ENCODE measurements at regions not wholly inside any gene's neighbourhood (a gene's known extent, or its start where the extent isn't known, plus 50 kb on each side); places are given as distances from the start of the nearest gene placed in this dataset.
"Not testable (repeated sequence)": the region's sequence is repeated elsewhere in the genome, so short reads cannot be mapped to it uniquely, and the experiment has no call there.

DNA sequence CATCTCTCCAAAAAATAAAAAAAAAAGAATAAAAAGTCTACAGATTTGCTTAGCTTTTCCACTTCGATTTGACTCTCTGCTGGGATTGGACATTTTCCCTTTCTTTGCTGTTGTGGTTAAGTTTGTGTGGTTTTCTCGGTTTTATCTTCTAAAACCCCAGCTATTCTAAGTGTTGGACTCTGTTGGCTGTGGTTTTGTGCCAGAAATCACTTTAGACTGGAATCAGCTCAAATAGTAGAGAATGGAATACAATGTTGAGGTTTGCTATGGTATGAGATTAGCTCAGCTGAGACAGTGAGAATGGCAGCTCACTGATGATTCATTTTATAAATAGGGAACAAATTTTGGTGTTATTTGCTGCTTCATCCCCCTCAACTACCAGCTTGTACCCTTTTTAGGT is 116.0 kb downstream of the BUB3 start:
- no peak for DNase-seq (ENCODE audit: low read depth in 2 of 2)

DNA sequence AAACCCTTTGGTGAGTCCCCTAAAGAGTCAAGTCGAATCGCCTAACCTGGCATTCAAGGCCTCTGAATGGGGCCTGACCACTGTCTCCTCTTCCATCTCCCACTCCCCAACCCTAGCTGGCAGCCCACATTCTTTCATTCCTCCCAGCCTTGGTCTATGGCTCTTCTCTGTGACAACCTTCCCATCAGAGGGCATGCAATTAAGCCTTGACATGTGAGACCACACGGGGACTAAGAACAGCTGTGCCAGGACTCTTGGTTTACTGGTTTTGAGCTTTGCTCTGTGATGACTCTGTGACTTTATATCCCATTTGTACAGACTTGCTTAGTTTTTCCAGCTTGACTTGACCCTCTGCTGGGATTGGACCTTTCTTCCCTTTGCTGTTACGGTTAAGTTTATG is 116.6 kb downstream of the BUB3 start:
- DNase-seq (ENCODE audit: low read depth in 2 of 2): no peak

DNA sequence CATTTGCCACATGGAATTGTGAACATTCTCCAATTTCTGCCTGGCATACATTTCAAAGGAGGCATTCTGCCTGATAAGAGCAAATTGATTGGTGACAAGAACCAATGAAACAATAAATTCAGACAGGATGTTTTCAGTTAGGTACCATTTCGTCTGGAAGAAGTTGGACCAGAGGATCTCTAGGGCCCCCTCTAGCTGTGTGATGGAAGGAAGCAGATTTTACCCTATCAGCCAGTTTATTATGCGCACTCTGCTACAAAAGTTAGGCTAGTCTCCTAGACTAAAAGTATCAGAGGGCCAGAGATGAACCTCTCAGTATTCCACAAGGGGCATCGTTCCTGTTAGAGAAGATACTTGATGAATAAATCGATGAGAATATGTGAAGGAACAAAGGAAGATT is 118.0 kb downstream of the BUB3 start:
- DNase-seq (ENCODE audit: low read depth in 2 of 2): no peak

DNA sequence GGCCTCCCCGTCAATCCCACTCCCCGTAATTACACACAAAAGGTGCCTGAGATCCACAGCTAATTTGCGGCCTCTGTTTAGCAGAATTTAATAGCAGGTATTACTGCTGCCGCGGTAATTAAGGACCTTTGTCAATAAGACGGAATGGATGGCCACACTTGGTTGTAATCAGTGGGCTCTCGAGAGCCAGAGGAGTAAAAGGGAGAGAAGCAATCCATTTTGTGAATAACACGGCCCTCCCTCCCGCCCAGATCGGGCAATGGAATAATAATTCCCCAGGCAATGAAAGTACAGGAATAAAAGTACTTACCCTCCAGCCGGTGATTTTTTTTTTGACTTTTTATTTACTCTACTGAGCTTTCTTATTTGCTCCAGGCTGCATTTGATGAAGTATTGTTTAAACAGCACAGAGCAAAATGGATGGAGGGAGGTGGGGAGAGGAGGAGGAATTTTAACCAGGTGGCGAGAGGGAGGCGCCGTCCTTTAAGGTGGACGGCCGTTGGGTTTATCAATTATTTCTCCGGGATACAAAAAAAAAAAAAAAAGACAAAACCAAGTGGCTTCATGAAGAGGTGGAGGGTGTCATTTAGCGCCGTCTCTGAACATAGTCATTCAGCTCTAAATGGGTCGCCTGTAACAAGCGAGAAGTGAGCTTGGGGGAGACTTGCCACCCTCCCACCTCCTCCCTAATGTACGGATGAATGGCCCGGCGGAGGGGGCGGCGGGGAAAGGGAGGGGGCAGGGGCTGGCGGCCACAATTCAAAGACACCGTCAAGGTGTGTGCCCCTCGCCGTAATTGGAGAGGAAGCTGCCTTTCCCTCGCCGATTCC is 120.3 kb downstream of the BUB3 start:
- DNase-seq (ENCODE audit: low read depth in 2 of 2): no peak

DNA sequence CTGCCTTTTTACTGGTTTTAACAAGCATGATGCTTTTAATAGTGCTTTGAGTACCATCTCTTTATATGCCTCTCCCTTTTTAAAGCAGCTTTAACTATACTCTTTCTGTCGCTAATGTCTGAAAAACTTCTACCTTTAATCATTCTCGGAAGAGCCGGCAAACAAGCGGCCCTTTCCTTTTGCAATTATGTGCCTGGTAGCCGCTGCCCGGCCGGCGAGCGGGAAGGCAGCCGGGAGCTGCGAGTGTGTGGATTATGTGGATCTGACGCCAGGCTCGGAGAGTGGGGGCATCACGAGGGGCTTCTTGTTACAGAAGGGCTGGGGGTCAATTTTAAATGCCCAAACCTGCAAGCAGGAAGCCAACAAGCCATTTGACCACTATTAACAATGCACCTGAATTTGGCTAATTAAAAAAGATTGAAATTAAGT is 120.9 kb downstream of the BUB3 start:
- DNase-seq (ENCODE audit: low read depth in 2 of 2): no peak

DNA sequence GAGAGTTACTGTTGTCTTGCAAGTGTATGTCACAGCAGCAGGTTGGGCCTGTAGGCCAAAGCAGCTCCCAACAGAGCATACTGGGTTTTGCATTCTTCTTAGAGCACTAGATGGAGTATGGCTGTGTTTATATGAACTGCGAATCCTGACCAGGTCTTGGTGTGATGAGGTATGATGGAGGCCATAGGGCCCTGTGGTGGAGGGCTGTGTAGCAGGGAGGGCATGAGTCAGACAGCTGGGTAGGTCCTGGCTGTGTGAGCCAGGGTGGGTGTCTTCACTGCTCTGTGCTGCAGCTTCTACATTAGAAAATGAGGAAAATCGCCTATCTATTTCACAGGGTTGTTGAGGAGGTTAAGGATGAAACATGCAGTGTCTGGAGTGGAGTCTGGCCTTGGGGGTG is 124.2 kb downstream of the BUB3 start:
- DNase-seq (ENCODE audit: low read depth in 2 of 2): no peak

DNA sequence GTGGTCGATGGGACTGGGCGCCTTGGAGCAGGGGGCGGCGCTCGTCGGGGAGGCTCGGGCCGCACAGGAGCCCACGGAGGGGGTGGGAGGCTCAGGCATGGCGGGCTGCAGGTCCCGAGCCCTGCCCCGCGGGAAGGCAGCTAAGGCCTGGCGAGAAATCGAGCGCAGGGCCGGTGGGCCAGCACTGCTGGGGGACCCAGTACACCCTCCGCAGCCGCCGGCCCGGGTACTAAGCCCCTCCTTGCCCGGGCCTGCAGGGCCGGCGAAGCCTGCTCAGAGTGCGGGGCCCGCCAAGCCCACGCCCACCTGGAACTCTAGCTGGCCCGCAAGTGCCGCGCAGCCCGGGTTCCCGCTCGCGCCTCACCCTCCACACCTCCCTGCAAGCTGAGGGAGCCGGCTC is 129.2 kb downstream of the BUB3 start:
- not testable (repeated sequence) for DNase-seq (ENCODE audit: low read depth in 2 of 2)

DNA sequence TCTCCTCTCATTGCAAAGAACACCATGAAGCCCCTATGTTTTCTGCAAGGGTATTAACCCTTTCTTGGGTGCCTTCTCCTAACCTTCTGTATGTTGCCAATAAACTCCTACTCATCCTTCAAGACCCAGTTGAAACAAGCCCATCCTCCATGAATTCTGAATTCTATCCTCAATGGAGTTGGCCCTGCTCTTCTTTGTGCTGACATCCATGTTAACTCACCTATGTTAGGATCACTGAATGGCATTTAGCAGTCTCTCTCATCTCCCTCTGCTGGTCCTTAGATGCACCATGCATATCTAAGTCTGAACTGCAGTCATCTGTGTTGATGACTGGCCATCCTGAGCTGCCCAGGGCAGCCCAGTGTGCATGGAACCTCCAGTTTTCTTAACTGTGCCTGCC is 129.8 kb downstream of the BUB3 start:
- DNase-seq (ENCODE audit: low read depth in 2 of 2): no peak

DNA sequence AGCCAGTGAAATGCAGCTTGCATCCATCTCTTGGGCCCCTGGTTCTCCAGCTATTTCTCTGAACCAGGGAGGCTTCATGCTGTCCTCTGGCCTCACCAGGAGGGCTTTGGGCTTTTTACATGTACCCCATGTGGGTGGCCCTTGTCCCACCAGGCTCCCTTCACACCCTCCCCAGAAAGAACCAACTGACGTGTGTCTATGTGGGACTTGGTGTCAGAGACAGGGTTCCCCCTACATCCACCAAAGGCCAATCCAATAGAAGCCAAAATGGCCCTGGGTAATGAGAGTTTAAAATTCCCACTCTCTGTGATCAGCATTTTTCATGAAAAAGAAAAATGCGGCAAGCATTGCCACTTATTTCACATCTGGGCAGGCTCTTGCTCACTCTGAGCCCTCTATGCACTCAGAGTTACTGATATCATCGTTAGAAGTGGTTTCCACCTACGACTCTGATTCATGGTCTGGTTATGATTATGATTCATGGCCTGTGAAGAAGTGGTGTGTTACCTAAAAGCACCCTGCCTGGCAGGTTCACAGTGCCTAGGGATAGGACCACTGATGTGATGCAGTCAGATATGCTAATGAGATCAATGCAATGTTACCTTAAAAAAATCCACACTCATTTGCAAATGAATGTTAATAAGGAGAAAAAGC is 133.5 kb downstream of the BUB3 start:
- DNase-seq (ENCODE audit: low read depth in 2 of 2): no peak

DNA sequence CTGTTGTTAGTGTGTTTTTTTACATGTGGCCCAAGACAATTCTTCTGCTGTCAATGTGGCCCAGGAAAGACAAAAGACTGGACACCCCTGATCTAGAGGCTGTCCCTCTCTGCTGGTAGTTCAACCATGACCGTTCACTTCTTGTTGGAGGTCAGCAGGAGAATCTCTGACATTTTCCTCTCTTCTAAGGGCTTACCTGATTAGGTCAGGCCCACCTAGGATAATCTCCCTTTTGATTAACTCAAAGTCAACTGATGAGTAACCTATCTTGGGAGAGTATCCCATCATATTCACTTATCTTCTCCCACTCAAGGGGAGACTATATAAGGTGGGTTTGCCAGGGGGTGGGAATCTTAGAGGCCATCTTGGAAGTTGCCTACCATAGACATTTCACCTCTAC is 135.2 kb downstream of the BUB3 start:
- DNase-seq (ENCODE audit: low read depth in 2 of 2): no peak

DNA sequence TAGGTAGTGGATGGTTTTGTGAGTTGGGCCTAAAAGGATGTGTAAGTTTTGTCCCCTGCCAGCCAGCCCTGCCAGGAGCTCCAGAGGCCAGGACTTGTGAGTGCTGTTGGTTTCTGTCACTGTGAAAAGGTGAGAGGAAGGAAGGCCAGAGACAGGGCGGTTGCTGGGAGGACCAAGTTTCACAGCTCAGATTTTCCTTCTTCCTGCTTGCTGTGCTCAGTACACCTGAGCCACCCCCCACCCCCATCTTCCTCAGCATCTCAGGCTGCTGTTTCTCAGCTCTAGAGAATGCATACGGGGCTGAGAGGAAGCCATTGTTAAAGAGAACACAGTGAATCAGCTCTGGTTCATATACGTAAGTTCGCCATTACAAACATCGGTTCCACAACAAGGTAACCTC is 139.9 kb downstream of the BUB3 start:
- DNase-seq (ENCODE audit: low read depth in 2 of 2): no peak

DNA sequence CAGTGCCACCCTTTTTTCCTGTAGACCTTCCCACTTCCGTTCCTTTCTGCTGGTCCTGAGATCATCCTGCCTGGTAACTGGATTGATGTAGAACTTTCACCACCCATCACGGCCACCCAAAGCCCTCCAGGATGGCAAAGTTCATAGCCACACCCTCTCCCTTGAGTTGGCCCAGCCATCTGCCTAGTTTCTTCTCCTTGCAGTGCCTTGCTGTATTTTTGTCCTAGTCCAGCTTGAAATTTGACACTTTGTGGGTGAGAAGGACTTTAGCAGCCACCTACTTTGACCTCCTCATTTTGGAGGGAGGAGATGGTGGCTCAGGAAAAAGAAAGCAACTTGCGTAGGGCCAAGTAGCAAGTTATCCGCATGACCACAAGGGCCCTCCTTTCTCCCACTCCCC is 140.7 kb downstream of the BUB3 start:
- no peak for DNase-seq (ENCODE audit: low read depth in 2 of 2)

DNA sequence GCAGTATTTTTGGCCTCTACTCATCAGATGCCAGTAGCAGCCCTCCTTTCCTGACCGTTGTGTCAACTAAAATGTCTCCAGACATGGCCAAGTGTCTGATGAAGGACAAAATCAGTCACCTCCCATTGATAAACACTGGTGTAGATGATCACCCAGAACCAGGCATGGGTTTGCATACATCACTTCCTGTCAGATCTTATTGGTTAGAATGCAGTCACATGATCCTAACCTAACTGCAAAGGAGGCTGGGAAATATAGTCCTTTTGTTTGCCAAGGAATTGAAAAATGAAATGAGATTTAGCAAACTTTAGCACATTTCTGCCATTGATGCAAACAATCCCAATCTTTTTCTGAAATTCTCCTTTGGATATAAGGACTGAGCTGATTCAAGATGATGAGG is 141.4 kb downstream of the BUB3 start:
- DNase-seq (ENCODE audit: low read depth in 2 of 2): no peak

DNA sequence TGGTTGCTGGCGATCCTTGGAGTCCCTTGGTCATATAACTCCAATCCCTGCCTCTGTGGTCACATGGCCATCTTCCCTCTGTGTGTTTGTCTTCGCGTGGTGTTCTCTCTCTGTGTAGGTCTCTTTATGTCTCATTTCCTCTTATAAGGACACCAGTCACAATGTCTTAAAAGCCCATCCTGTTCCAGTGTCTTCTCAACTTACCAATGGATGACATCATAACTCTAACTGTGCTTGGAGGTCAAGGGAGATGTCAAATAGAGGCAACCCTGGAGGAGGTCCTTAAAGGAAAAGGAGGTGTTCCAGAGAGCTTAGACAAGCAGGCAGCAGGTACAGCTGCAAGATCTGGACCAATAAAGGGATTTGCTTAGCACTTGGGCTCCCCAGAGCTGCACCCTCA is 143.0 kb downstream of the BUB3 start:
- DNase-seq (ENCODE audit: low read depth in 2 of 2): no peak

DNA sequence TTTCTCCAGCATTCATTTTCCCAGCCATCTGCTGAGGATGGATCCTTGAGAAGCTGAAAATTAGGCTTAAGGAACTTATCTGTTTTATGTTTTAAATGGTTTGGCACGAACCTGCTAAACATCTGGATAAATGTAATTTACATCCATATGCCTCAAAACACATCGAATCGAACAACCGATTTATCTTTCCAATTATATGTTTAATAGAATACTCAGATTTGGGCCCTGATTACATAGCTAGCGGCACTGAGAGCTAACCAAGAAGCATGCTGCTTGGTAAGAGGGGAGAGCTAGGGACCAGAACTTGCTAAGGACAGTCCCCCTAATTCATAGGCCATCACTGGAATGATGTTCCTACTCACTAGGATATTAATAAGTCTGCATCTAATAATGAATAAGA is 144.4 kb downstream of the BUB3 start:
- DNase-seq (ENCODE audit: low read depth in 2 of 2): no peak

DNA sequence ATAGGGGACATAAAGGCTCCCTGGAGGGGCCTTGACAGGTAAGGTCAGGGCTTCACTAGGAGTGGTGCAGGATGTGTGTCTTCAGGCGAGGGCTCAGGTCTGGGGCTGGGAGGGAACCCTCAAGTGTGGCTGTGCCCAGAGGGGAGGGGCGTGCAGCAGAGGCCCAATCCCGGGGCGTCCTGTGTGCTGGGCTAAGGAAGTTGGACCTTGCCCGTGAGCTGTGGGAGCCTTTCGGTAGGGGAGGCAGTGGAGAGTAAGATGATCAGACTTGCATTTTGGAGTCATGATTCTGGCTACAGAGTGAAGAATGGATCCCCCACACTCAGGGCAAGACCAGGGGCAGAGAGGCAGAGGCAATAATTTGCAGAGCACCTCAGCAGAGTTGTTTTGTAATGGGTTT is 145.4 kb downstream of the BUB3 start:
- no peak for DNase-seq (ENCODE audit: low read depth in 2 of 2)

DNA sequence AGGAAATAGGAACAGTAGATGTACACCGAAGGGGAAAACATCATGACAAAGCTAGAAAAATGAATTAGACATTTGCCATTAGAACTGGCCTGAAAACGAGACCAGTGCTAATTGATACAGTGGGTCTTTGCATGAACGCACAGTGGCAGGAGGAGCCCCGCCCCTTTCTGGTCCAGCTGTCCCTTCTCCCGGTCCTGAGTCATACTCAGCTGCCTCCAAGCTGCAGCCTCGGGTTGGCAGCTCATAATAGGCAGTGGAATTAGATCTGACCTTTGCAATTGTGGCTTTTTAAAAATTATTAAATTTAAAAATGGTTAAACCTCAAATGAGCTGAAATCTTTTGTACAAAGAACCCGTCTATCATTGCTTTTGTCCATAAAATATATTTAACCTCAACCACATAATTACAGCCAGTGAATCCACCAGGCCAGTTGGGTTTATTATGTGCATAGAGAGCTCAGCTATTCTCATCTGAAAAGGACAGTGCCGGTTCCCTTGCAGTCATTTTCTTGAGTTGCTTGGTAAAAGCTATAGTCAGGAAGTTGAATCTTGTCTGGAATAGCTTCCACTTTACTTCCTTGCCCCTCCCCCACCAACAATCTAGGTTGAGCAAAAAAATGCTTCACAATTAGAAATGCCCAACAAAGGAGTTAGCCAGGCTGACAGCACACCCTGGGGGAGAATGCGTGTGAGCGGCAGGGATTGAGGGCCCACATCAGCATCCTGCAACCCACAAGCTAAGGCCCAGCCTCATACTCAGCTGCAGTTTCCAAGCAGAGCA is 147.1 kb downstream of the BUB3 start:
- no peak for DNase-seq (ENCODE audit: low read depth in 2 of 2)

DNA sequence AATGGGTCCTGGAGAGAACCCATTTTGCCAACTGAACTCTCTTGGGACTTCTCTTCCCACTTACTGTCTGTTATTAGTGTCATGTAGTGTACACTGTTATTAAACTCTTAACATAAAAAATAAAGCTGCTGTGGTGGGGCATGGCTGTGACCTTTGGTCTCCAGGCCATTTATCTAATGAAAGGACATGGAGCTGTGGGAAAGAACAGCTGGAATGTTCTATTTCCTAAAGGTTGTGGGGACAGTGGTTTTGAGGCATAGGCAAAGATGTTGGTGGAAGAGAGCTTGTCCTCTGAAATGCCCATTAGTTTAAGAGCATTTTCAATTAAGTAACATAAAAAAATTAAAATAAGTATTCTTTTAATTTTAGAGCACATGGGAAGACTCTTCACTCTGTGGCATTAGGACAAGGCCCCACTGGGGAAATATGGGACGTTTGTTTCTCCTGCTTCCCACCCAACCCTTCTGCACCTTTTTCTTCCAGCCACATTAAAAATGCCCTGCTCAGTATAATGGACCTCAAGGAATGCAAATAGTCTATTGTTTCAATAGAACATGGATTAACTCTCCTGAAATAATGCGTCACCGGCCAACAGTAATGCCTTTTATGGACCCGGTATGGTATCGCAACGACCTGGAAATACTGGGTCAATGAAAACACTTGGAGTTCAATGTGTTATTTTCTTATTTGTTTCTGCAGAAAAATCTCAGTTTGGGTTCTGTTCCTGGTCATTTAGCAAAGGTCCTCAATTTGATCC is 149.6 kb downstream of the BUB3 start:
- DNase-seq (ENCODE audit: low read depth in 2 of 2): no peak

DNA sequence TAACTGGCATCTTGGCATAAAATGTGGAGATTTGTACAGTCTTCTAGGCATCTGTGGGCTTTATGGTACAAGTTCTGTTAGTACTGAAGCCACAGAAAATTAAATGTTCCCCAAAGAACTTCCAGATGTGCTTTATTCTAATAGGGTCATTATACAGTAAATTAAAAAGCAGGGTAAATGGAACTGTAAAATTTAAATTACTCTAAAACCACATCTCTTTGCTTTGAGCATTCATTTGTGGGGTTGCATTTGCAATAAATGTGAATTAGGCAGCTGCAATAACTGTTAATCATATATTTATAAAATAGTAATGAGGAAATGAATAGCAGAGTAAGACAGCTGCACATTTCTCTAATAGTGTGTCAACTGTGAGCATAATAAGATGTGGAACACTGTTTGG is 151.5 kb downstream of the BUB3 start:
- no peak for DNase-seq (ENCODE audit: low read depth in 2 of 2)

DNA sequence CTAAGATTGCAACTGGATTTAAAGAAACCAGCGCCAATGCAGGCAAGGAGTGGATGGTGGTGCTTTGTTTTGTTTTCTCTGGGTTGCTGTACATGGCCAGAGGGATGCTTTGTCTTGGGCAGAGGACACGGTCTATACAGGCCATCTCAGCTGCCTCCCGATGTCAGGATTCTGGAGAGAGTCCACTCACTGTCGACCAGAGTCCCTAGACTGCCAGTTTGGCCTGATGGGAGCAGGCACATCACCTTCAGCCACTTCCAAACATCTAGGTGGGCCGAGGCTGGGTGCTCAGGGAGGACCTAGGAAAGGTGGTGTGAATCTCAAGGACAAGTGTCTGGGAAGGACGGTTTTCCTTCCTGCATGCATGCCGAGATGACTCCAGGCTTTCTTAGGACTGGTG is 152.1 kb downstream of the BUB3 start:
- no peak for DNase-seq (ENCODE audit: low read depth in 2 of 2)

DNA sequence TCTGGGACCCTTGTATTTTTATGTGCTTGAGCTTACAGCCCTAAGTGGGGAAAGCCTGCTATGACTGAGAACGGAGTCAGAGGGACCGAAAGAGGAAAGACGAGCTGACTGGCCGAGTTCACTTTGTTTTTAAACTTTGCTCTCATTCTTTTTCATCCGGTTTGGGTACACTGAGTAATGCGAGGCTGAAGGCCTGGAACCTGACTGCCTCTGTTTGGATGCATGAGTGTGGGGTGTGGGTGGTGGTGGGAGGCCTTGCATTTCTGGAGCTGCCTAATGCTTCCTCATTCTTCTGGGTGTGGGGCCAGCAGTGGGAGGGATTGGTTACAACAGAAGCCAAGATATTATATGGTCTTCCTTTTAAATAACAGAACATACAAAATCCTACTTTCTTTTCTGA is 155.5 kb downstream of the BUB3 start:
- DNase-seq (ENCODE audit: low read depth in 2 of 2): no peak

DNA sequence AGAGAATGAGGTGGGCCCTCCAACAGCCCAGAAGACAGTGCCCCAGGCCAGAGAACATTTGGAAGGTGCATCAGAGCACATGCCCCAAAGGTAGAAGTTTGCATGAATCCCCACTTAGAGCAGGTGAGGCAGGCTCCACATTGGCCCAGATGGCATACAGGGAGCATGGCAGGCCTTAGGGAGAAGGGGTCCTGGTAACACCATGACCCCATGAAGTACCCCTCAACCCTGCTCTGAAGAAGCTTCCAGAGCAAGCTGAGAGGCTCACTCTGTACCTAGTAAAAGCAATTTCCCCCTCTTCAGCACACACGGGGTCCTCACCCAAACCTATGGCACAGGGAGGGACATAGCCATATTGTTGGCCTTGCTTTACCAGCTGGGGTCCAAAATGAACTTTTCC is 162.6 kb downstream of the BUB3 start:
- DNase-seq (ENCODE audit: low read depth in 2 of 2): no peak
